Ishikawa (cell line): ENCODE measurements at regions not wholly inside any gene's neighbourhood (a gene's known extent, or its start where the extent isn't known, plus 50 kb on each side); places are given as distances from the start of the nearest gene placed in this dataset.

Experiments used
- CEBPB ChIP-seq: IDR thresholded peaks from 2 replicates; pipeline ENCODE4 v1.6.1; 2012
- CREB1 ChIP-seq: IDR thresholded peaks from 2 replicates; pipeline ENCODE4 v1.6.1; 2012; ENCODE audit warnings: low read depth
- EGR1 ChIP-seq: IDR thresholded peaks from 2 replicates; pipeline ENCODE4 v1.6.1; 2012
- EP300 ChIP-seq: IDR thresholded peaks from 2 replicates; pipeline ENCODE4 v1.6.1; 2012; ENCODE audit warnings: borderline replicate concordance
- FOXM1 ChIP-seq: IDR thresholded peaks from 2 replicates; pipeline ENCODE4 v1.6.1; 2012; ENCODE audit warnings: low read depth, borderline replicate concordance
- MAX ChIP-seq: IDR thresholded peaks from 2 replicates; pipeline ENCODE4 v1.6.1; 2012
- NFIC ChIP-seq: IDR thresholded peaks from 2 replicates; pipeline ENCODE4 v1.6.1; 2012
- RAD21 ChIP-seq: IDR thresholded peaks from 2 replicates; pipeline ENCODE4 v1.6.1; 2012; ENCODE audit warnings: low read depth
- REST ChIP-seq: IDR thresholded peaks from 2 replicates; pipeline ENCODE4 v1.6.1; 2012; ENCODE audit warnings: low read depth, mild to moderate bottlenecking
- TAF1 ChIP-seq: IDR thresholded peaks from 2 replicates; pipeline ENCODE4 v1.6.1; 2012; ENCODE audit warnings: low read depth, mild to moderate bottlenecking
- TCF12 ChIP-seq: IDR thresholded peaks from 2 replicates; pipeline ENCODE4 v1.6.1; 2012; ENCODE audit warnings: low read depth
- TEAD4 ChIP-seq: IDR thresholded peaks from 2 replicates; pipeline ENCODE4 v1.6.1; 2012
- USF1 ChIP-seq: IDR thresholded peaks from 2 replicates; pipeline ENCODE4 v1.6.1; 2012
- YY1 ChIP-seq: IDR thresholded peaks from 2 replicates; pipeline ENCODE4 v1.6.1; 2012; ENCODE audit warnings: low read depth
- ZBTB7A ChIP-seq: IDR thresholded peaks from 2 replicates; pipeline ENCODE4 v1.6.1; 2012; ENCODE audit warnings: low read depth

- TF ChIP-seq EGR1 = no peak
- no peak for TF ChIP-seq EP300
- no peak for TF ChIP-seq TEAD4
- no peak for TF ChIP-seq CREB1
- no peak for TF ChIP-seq USF1
- TF ChIP-seq REST = no peak
- no peak for TF ChIP-seq NFIC
- no peak for TF ChIP-seq ZBTB7A
- TF ChIP-seq RAD21 = no peak
- no peak for TF ChIP-seq MAX
These were observed 615.2 kb downstream of the CCSER2 start for GRCh38 chr10:84943541-84943940.

- TF ChIP-seq REST (no peak), EGR1 (no peak)
These were observed 615.8 kb downstream of the CCSER2 start for GRCh38 chr10:84944187-84944586.

GRCh38 chr10:84945791-84946190 lies 617.4 kb downstream of the CCSER2 start:
- no peak for TF ChIP-seq EP300
- no peak for TF ChIP-seq REST
- TF ChIP-seq CEBPB = no peak
- TF ChIP-seq YY1 = no peak
- TF ChIP-seq TEAD4 = no peak
- TF ChIP-seq CREB1 = no peak
- TF ChIP-seq ZBTB7A = no peak
- TF ChIP-seq NFIC = no peak
- TF ChIP-seq TCF12 = no peak
- TF ChIP-seq RAD21 = no peak

- TF ChIP-seq TAF1 (no peak), REST (no peak), YY1 (no peak), FOXM1 (no peak), RAD21 (no peak), ZBTB7A (no peak), TCF12 (no peak), NFIC (no peak), EP300 (no peak), CREB1 (no peak), MAX (no peak), TEAD4 (no peak), CEBPB (no peak), USF1 (no peak), EGR1 (no peak)
These were observed 618.5 kb downstream of the CCSER2 start for GRCh38 chr10:84946904-84947303.
